ENCODE measurements at regions not wholly inside any gene's neighbourhood (a gene's known extent, or its start where the extent isn't known, plus 50 kb on each side); places are given as distances from the start of the nearest gene placed in this dataset.

- no peak overlapping the region for H3K4me3 ChIP-seq (ENCODE audit: low read depth, low read length)
- in situ Hi-C loops (cut with HindIII; ENCODE audit: low sequenced_read_pairs): no loop called here
- no peak for TF ChIP-seq CTCF (IDR thresholded peaks at IDR 0.05; ENCODE audit: low read depth, low read length)
- no peak for DNase-seq (ENCODE audit: low read depth, low spot score)
These were observed 97.4 kb upstream of the ITGA6 start for GRCh38 chr2:172329774-172330671.

GRCh38 chr2:172332507-172332906 lies 94.9 kb upstream of the ITGA6 start:
- no peak overlapping the region for H3K4me3 ChIP-seq (ENCODE audit: low read depth, low read length)
- no peak for TF ChIP-seq CTCF (IDR thresholded peaks at IDR 0.05; ENCODE audit: low read depth, low read length)
- no peak for DNase-seq (ENCODE audit: low read depth, low spot score)
- in situ Hi-C loops (cut with HindIII; ENCODE audit: low sequenced_read_pairs): no loop called here

- in situ Hi-C loops (cut with HindIII; ENCODE audit: low sequenced_read_pairs): no loop called here
- peak; percentile 23 for DNase-seq (ENCODE audit: low read depth, low spot score)
- no peak overlapping the region for H3K4me3 ChIP-seq (ENCODE audit: low read depth, low read length)
- TF ChIP-seq CTCF (IDR thresholded peaks at IDR 0.05; ENCODE audit: low read depth, low read length): no peak
These were observed 94.0 kb upstream of the ITGA6 start for GRCh38 chr2:172333235-172333977.

GRCh38 chr2:172333978-172334330 lies 93.4 kb upstream of the ITGA6 start:
- no peak overlapping the region for H3K4me3 ChIP-seq (ENCODE audit: low read depth, low read length)
- in situ Hi-C loops (cut with HindIII; ENCODE audit: low sequenced_read_pairs): no loop called here
- no peak for DNase-seq (ENCODE audit: low read depth, low spot score)
- TF ChIP-seq CTCF (IDR thresholded peaks at IDR 0.05; ENCODE audit: low read depth, low read length): no peak

- in situ Hi-C loops (cut with HindIII; ENCODE audit: low sequenced_read_pairs): no loop called here
- TF ChIP-seq CTCF (IDR thresholded peaks at IDR 0.05; ENCODE audit: low read depth, low read length): no peak
- H3K4me3 ChIP-seq (ENCODE audit: low read depth, low read length): no peak overlapping the region
- DNase-seq (ENCODE audit: low read depth, low spot score): no peak
These were observed 92.4 kb upstream of the ITGA6 start for GRCh38 chr2:172334988-172335387.

- in situ Hi-C loops (cut with HindIII; ENCODE audit: low sequenced_read_pairs): no loop called here
- TF ChIP-seq CTCF (IDR thresholded peaks at IDR 0.05; ENCODE audit: low read depth, low read length): no peak
These were observed 91.7 kb upstream of the ITGA6 start for GRCh38 chr2:172335736-172336135.

More at GRCh38 chr2:172335736-172336135, 91.7 kb upstream of the ITGA6 start:
- H3K4me3 ChIP-seq (ENCODE audit: low read depth, low read length): no peak overlapping the region
- DNase-seq (ENCODE audit: low read depth, low spot score): no peak
